ENCODE measurements at regions not wholly inside any gene's neighbourhood (a gene's known extent, or its start where the extent isn't known, plus 50 kb on each side); places are given as distances from the start of the nearest gene placed in this dataset.

GRCh38 chr4:128703948-128704347, 105.6 kb upstream of the JADE1 start:
- Histone ChIP-seq H3K27ac (ENCODE audit: control insufficient read depth, insufficient read depth, low read length) (no peak overlapping the region), H3K27me3 (ENCODE audit: control insufficient read depth, extremely low read depth, insufficient read depth, low read length) (no peaks in the 10 kb centered on the region), H3K9me3 (ENCODE audit: control insufficient read depth, low read depth, low read length) (no peaks in the 10 kb centered on the region), H3K4me1 (ENCODE audit: control insufficient read depth, extremely low read depth, insufficient read depth, low read length) (no peaks in the 10 kb centered on the region), H3K9me1 (ENCODE audit: control insufficient read depth, extremely low read depth, insufficient read depth, low read length) (no peaks in the 10 kb centered on the region), H3K4me3 (ENCODE audit: control insufficient read depth in 2 of 3, extremely low read depth in 1 of 3, insufficient read depth in 2 of 3, low read depth in 1 of 3, low read length in 3 of 3) (no peak overlapping the region), H2AFZ (ENCODE audit: control insufficient read depth, low read length) (no peak overlapping the region), H3K4me2 (ENCODE audit: control insufficient read depth, extremely low read depth, insufficient read depth, low read depth, low read length) (no peak overlapping the region), H3K9ac (ENCODE audit: control insufficient read depth, extremely low read depth, insufficient read depth, low read length) (no peak overlapping the region), H4K20me1 (ENCODE audit: control insufficient read depth, extremely low read depth, insufficient read depth, low read length) (no peaks in the 10 kb centered on the region), H3K36me3 (ENCODE audit: control insufficient read depth in 2 of 2, extremely low read depth in 1 of 2, insufficient read depth in 2 of 2, low read length in 2 of 2) (no peaks in the 10 kb centered on the region), H3K79me2 (ENCODE audit: control insufficient read depth, insufficient read depth, low read length) (no peaks in the 10 kb centered on the region)
- FAIRE-seq (no peak), DNase-seq (ENCODE audit: low read depth, low spot score) (no peak)
- dilution Hi-C loops (cut with MboI; ENCODE audit: extremely low pct_ligation_motif_present, low sequenced_read_pairs) = no loop called here
- no peak for TF ChIP-seq CTCF (optimal IDR thresholded peaks at IDR 0.05 in 1 of 3, IDR thresholded peaks at IDR 0.05 in 1 of 3, conservative IDR thresholded peaks at IDR 0.05 in 1 of 3; ENCODE audit: extremely low read depth in 1 of 3, insufficient read depth in 2 of 3, low read length in 3 of 3)
- no peak for TF ChIP-seq EZH2 (IDR thresholded peaks at IDR 0.05; ENCODE audit: low read length)

GRCh38 chr4:128700659-128701350, 108.7 kb upstream of the JADE1 start:
- Histone ChIP-seq H3K4me1 (ENCODE audit: control insufficient read depth, extremely low read depth, insufficient read depth, low read length) (no peaks in the 10 kb centered on the region), H3K27ac (ENCODE audit: control insufficient read depth, insufficient read depth, low read length) (no peak overlapping the region), H4K20me1 (ENCODE audit: control insufficient read depth, extremely low read depth, insufficient read depth, low read length) (no peaks in the 10 kb centered on the region), H3K79me2 (ENCODE audit: control insufficient read depth, insufficient read depth, low read length) (no peaks in the 10 kb centered on the region), H3K4me3 (ENCODE audit: control insufficient read depth in 2 of 3, extremely low read depth in 1 of 3, insufficient read depth in 2 of 3, low read depth in 1 of 3, low read length in 3 of 3) (no peak overlapping the region), H3K9me1 (ENCODE audit: control insufficient read depth, extremely low read depth, insufficient read depth, low read length) (no peaks in the 10 kb centered on the region), H3K4me2 (ENCODE audit: control insufficient read depth, extremely low read depth, insufficient read depth, low read depth, low read length) (no peak overlapping the region), H3K27me3 (ENCODE audit: control insufficient read depth, extremely low read depth, insufficient read depth, low read length) (no peaks in the 10 kb centered on the region), H3K9ac (ENCODE audit: control insufficient read depth, extremely low read depth, insufficient read depth, low read length) (no peak overlapping the region), H3K36me3 (ENCODE audit: control insufficient read depth in 2 of 2, extremely low read depth in 1 of 2, insufficient read depth in 2 of 2, low read length in 2 of 2) (no peaks in the 10 kb centered on the region), H2AFZ (ENCODE audit: control insufficient read depth, low read length) (no peak overlapping the region), H3K9me3 (ENCODE audit: control insufficient read depth, low read depth, low read length) (no peaks in the 10 kb centered on the region)
- TF ChIP-seq EZH2 (IDR thresholded peaks at IDR 0.05; ENCODE audit: low read length) (no peak), CTCF (optimal IDR thresholded peaks at IDR 0.05 in 1 of 3, IDR thresholded peaks at IDR 0.05 in 1 of 3, conservative IDR thresholded peaks at IDR 0.05 in 1 of 3; ENCODE audit: extremely low read depth in 1 of 3, insufficient read depth in 2 of 3, low read length in 3 of 3) (no peak)
- FAIRE-seq (no peak), DNase-seq (ENCODE audit: low read depth, low spot score) (no peak)
- dilution Hi-C loops (cut with MboI; ENCODE audit: extremely low pct_ligation_motif_present, low sequenced_read_pairs) = no loop called here

Data from keratinocyte (primary cell).